ENCODE measurements at regions not wholly inside any gene's neighbourhood (a gene's known extent, or its start where the extent isn't known, plus 50 kb on each side); places are given as distances from the start of the nearest gene placed in this dataset.

GRCh38 chr1:193974286-193974798 is 787.9 kb upstream of the B3GALT2 start:
- H3K4me1 ChIP-seq (ENCODE audit: insufficient read depth, low read length) = no peaks in the 10 kb centered on the region
- no peaks in the 10 kb centered on the region for H3K27me3 ChIP-seq (ENCODE audit: insufficient read depth, low read length)
- H3K4me3 ChIP-seq (ENCODE audit: low read length) = no peak overlapping the region
- H3K9me3 ChIP-seq (ENCODE audit: low read depth, low read length) = no peaks in the 10 kb centered on the region

GRCh38 chr1:193973428-193973827 is 787.0 kb upstream of the B3GALT2 start:
- Histone ChIP-seq H3K4me3 (ENCODE audit: low read length) (no peak overlapping the region), H3K9me3 (ENCODE audit: low read depth, low read length) (no peaks in the 10 kb centered on the region), H3K27me3 (ENCODE audit: insufficient read depth, low read length) (no peaks in the 10 kb centered on the region), H3K4me1 (ENCODE audit: insufficient read depth, low read length) (no peaks in the 10 kb centered on the region)

- Histone ChIP-seq H3K9me3 (ENCODE audit: low read depth, low read length) (no peaks in the 10 kb centered on the region), H3K4me3 (ENCODE audit: low read length) (no peak overlapping the region), H3K4me1 (ENCODE audit: insufficient read depth, low read length) (no peaks in the 10 kb centered on the region), H3K27me3 (ENCODE audit: insufficient read depth, low read length) (no peaks in the 10 kb centered on the region)
These were observed 785.2 kb upstream of the B3GALT2 start for GRCh38 chr1:193971595-193971994.

GRCh38 chr1:193960499-193960898 is 774.1 kb upstream of the B3GALT2 start:
- Histone ChIP-seq H3K9me3 (ENCODE audit: low read depth, low read length) (no peaks in the 10 kb centered on the region), H3K4me3 (ENCODE audit: low read length) (no peak overlapping the region), H3K4me1 (ENCODE audit: insufficient read depth, low read length) (no peaks in the 10 kb centered on the region), H3K27me3 (ENCODE audit: insufficient read depth, low read length) (no peaks in the 10 kb centered on the region)

- Histone ChIP-seq H3K9me3 (ENCODE audit: low read depth, low read length) (no peaks in the 10 kb centered on the region), H3K4me1 (ENCODE audit: insufficient read depth, low read length) (no peaks in the 10 kb centered on the region), H3K4me3 (ENCODE audit: low read length) (no peak overlapping the region), H3K27me3 (ENCODE audit: insufficient read depth, low read length) (no peaks in the 10 kb centered on the region)
These were observed 773.6 kb upstream of the B3GALT2 start for GRCh38 chr1:193960040-193960439.

GRCh38 chr1:193957556-193958095 is 771.2 kb upstream of the B3GALT2 start:
- no peaks in the 10 kb centered on the region for H3K9me3 ChIP-seq (ENCODE audit: low read depth, low read length)
- no peak overlapping the region for H3K4me3 ChIP-seq (ENCODE audit: low read length)
- H3K4me1 ChIP-seq (ENCODE audit: insufficient read depth, low read length) = no peaks in the 10 kb centered on the region
- H3K27me3 ChIP-seq (ENCODE audit: insufficient read depth, low read length) = no peaks in the 10 kb centered on the region

GRCh38 chr1:193952778-193953374 is 766.5 kb upstream of the B3GALT2 start:
- no peaks in the 10 kb centered on the region for H3K27me3 ChIP-seq (ENCODE audit: insufficient read depth, low read length)
- no peak overlapping the region for H3K4me3 ChIP-seq (ENCODE audit: low read length)
- H3K9me3 ChIP-seq (ENCODE audit: low read depth, low read length) = no peaks in the 10 kb centered on the region
- no peaks in the 10 kb centered on the region for H3K4me1 ChIP-seq (ENCODE audit: insufficient read depth, low read length)

GRCh38 chr1:193951984-193952383 is 765.6 kb upstream of the B3GALT2 start:
- H3K9me3 ChIP-seq (ENCODE audit: low read depth, low read length) = no peaks in the 10 kb centered on the region
- H3K4me3 ChIP-seq (ENCODE audit: low read length) = no peak overlapping the region
- H3K27me3 ChIP-seq (ENCODE audit: insufficient read depth, low read length) = no peaks in the 10 kb centered on the region
- H3K4me1 ChIP-seq (ENCODE audit: insufficient read depth, low read length) = no peaks in the 10 kb centered on the region

- Histone ChIP-seq H3K27me3 (ENCODE audit: insufficient read depth, low read length) (no peaks in the 10 kb centered on the region), H3K9me3 (ENCODE audit: low read depth, low read length) (peaks cover 5% of the 10 kb centered on the region), H3K4me3 (ENCODE audit: low read length) (no peak overlapping the region), H3K4me1 (ENCODE audit: insufficient read depth, low read length) (no peaks in the 10 kb centered on the region)
These were observed 758.0 kb upstream of the B3GALT2 start for GRCh38 chr1:193944454-193944853.

GRCh38 chr1:193940176-193940575 is 753.8 kb upstream of the B3GALT2 start:
- H3K4me1 ChIP-seq (ENCODE audit: insufficient read depth, low read length) = no peaks in the 10 kb centered on the region
- H3K4me3 ChIP-seq (ENCODE audit: low read length) = no peak overlapping the region
- H3K27me3 ChIP-seq (ENCODE audit: insufficient read depth, low read length) = no peaks in the 10 kb centered on the region
- no peaks in the 10 kb centered on the region for H3K9me3 ChIP-seq (ENCODE audit: low read depth, low read length)

GRCh38 chr1:193939585-193939984 is 753.2 kb upstream of the B3GALT2 start:
- Histone ChIP-seq H3K4me1 (ENCODE audit: insufficient read depth, low read length) (no peaks in the 10 kb centered on the region), H3K4me3 (ENCODE audit: low read length) (no peak overlapping the region), H3K9me3 (ENCODE audit: low read depth, low read length) (no peaks in the 10 kb centered on the region), H3K27me3 (ENCODE audit: insufficient read depth, low read length) (no peaks in the 10 kb centered on the region)

- no peaks in the 10 kb centered on the region for H3K4me1 ChIP-seq (ENCODE audit: insufficient read depth, low read length)
- no peaks in the 10 kb centered on the region for H3K9me3 ChIP-seq (ENCODE audit: low read depth, low read length)
- no peak overlapping the region for H3K4me3 ChIP-seq (ENCODE audit: low read length)
- H3K27me3 ChIP-seq (ENCODE audit: insufficient read depth, low read length) = no peaks in the 10 kb centered on the region
These were observed 750.9 kb upstream of the B3GALT2 start for GRCh38 chr1:193937308-193937707.

GRCh38 chr1:193932979-193933378 is 746.6 kb upstream of the B3GALT2 start:
- Histone ChIP-seq H3K9me3 (ENCODE audit: low read depth, low read length) (no peaks in the 10 kb centered on the region), H3K4me1 (ENCODE audit: insufficient read depth, low read length) (no peaks in the 10 kb centered on the region), H3K4me3 (ENCODE audit: low read length) (no peak overlapping the region), H3K27me3 (ENCODE audit: insufficient read depth, low read length) (no peaks in the 10 kb centered on the region)

- no peaks in the 10 kb centered on the region for H3K9me3 ChIP-seq (ENCODE audit: low read depth, low read length)
- H3K4me1 ChIP-seq (ENCODE audit: insufficient read depth, low read length) = no peaks in the 10 kb centered on the region
- H3K4me3 ChIP-seq (ENCODE audit: low read length) = no peak overlapping the region
- no peaks in the 10 kb centered on the region for H3K27me3 ChIP-seq (ENCODE audit: insufficient read depth, low read length)
These were observed 744.9 kb upstream of the B3GALT2 start for GRCh38 chr1:193931356-193931755.

- Histone ChIP-seq H3K27me3 (ENCODE audit: insufficient read depth, low read length) (no peaks in the 10 kb centered on the region), H3K4me3 (ENCODE audit: low read length) (no peak overlapping the region), H3K4me1 (ENCODE audit: insufficient read depth, low read length) (no peaks in the 10 kb centered on the region), H3K9me3 (ENCODE audit: low read depth, low read length) (no peaks in the 10 kb centered on the region)
These were observed 743.1 kb upstream of the B3GALT2 start for GRCh38 chr1:193929374-193930033.

- Histone ChIP-seq H3K4me1 (ENCODE audit: insufficient read depth, low read length) (no peaks in the 10 kb centered on the region), H3K27me3 (ENCODE audit: insufficient read depth, low read length) (no peaks in the 10 kb centered on the region), H3K9me3 (ENCODE audit: low read depth, low read length) (no peaks in the 10 kb centered on the region)
These were observed 741.1 kb upstream of the B3GALT2 start for GRCh38 chr1:193927550-193927949.

More at GRCh38 chr1:193927550-193927949, 741.1 kb upstream of the B3GALT2 start:
- H3K4me3 ChIP-seq (ENCODE audit: low read length) = no peak overlapping the region

All from mononuclear cell (primary cell).